ENCODE measurements at regions not wholly inside any gene's neighbourhood (a gene's known extent, or its start where the extent isn't known, plus 50 kb on each side); places are given as distances from the start of the nearest gene placed in this dataset.

- no peak overlapping the region for H3K4me2 ChIP-seq (ENCODE audit: low read length, poor library complexity, severe bottlenecking)
- H3K27me3 ChIP-seq (ENCODE audit: control insufficient read depth in 1 of 2, insufficient read depth in 1 of 2, low read length in 2 of 2): no peaks in the 10 kb centered on the region
- no peak overlapping the region for H2BK120ac ChIP-seq (ENCODE audit: low read depth, low read length)
- no peaks in the 10 kb centered on the region for H3K36me3 ChIP-seq (ENCODE audit: control insufficient read depth in 1 of 2, insufficient read depth in 2 of 2, low read depth in 1 of 2, low read length in 2 of 2)
- no peak overlapping the region for H2AFZ ChIP-seq (ENCODE audit: low read depth, low read length)
- H2BK12ac ChIP-seq (ENCODE audit: low read length in 2 of 2): no peak overlapping the region
- no peak overlapping the region for H3K18ac ChIP-seq (ENCODE audit: low read depth in 1 of 2, low read length in 2 of 2)
- no peak overlapping the region for H4K91ac ChIP-seq (ENCODE audit: low read length)
- no peak for DNase-seq
- H4K8ac ChIP-seq (ENCODE audit: low read length): no peak overlapping the region
- H3K79me1 ChIP-seq (replicated peaks; ENCODE audit: low read length, poor library complexity, severe bottlenecking): no peaks in the 10 kb centered on the region
- no peak overlapping the region for H2BK5ac ChIP-seq (ENCODE audit: low read depth, low read length, poor library complexity, severe bottlenecking)
- H3K14ac ChIP-seq (ENCODE audit: low read length in 2 of 2): no peak overlapping the region
- 44% methylated on average over 1 of the region's 1 CpG for WGBS
- no peak overlapping the region for H2BK15ac ChIP-seq (ENCODE audit: low read depth, poor library complexity, severe bottlenecking)
- H3K4ac ChIP-seq (ENCODE audit: low read depth in 1 of 2, low read length in 2 of 2): no peak overlapping the region
- H3K27ac ChIP-seq (ENCODE audit: low read length, poor library complexity, severe bottlenecking): no peak overlapping the region
- H3K9ac ChIP-seq (ENCODE audit: low read length): no peak overlapping the region
- H3K4me1 ChIP-seq (ENCODE audit: control insufficient read depth, insufficient read depth, low read depth, low read length): no peaks in the 10 kb centered on the region
- no peak overlapping the region for H3K4me3 ChIP-seq (ENCODE audit: insufficient read depth in 1 of 2, low read depth in 1 of 2, low read length in 2 of 2)
- H3K9me3 ChIP-seq (ENCODE audit: control insufficient read depth, low read length): peaks cover 4% of the 10 kb centered on the region
- no peak overlapping the region for H3K23ac ChIP-seq (ENCODE audit: low read length in 2 of 2)
- no peak overlapping the region for H2AK5ac ChIP-seq (ENCODE audit: low read length, severe bottlenecking)
Observed at GRCh38 chr18:6465281-6465680, 50.6 kb upstream of the L3MBTL4 start.

- 82% methylated on average over 1 of the region's 1 CpG for WGBS
- H3K4me3 ChIP-seq (ENCODE audit: insufficient read depth in 1 of 2, low read depth in 1 of 2, low read length in 2 of 2): no peak overlapping the region
- no peak overlapping the region for H3K4ac ChIP-seq (ENCODE audit: low read depth in 1 of 2, low read length in 2 of 2)
- H2BK5ac ChIP-seq (ENCODE audit: low read depth, low read length, poor library complexity, severe bottlenecking): no peak overlapping the region
- H4K91ac ChIP-seq (ENCODE audit: low read length): no peak overlapping the region
- no peaks in the 10 kb centered on the region for H3K36me3 ChIP-seq (ENCODE audit: control insufficient read depth in 1 of 2, insufficient read depth in 2 of 2, low read depth in 1 of 2, low read length in 2 of 2)
- peaks cover 0 to 39% of the 10 kb centered on the region in 2 experiments for H3K27me3 ChIP-seq (ENCODE audit: control insufficient read depth in 1 of 2, insufficient read depth in 1 of 2, low read length in 2 of 2)
- H3K4me2 ChIP-seq (ENCODE audit: low read length, poor library complexity, severe bottlenecking): no peak overlapping the region
- H2BK12ac ChIP-seq (ENCODE audit: low read length in 2 of 2): no peak overlapping the region
- no peak overlapping the region for H3K23ac ChIP-seq (ENCODE audit: low read length in 2 of 2)
- no peak overlapping the region for H3K14ac ChIP-seq (ENCODE audit: low read length in 2 of 2)
- no peaks in the 10 kb centered on the region for H3K4me1 ChIP-seq (ENCODE audit: control insufficient read depth, insufficient read depth, low read depth, low read length)
- H3K9ac ChIP-seq (ENCODE audit: low read length): no peak overlapping the region
- no peak overlapping the region for H2BK120ac ChIP-seq (ENCODE audit: low read depth, low read length)
- H2BK15ac ChIP-seq (ENCODE audit: low read depth, poor library complexity, severe bottlenecking): no peak overlapping the region
- H3K18ac ChIP-seq (ENCODE audit: low read depth in 1 of 2, low read length in 2 of 2): no peak overlapping the region
- DNase-seq: no peak
- no peak overlapping the region for H2AK5ac ChIP-seq (ENCODE audit: low read length, severe bottlenecking)
- no peak overlapping the region for H2AFZ ChIP-seq (ENCODE audit: low read depth, low read length)
- no peaks in the 10 kb centered on the region for H3K79me1 ChIP-seq (replicated peaks; ENCODE audit: low read length, poor library complexity, severe bottlenecking)
- peaks cover 6% of the 10 kb centered on the region for H3K9me3 ChIP-seq (ENCODE audit: control insufficient read depth, low read length)
- no peak overlapping the region for H4K8ac ChIP-seq (ENCODE audit: low read length)
- H3K27ac ChIP-seq (ENCODE audit: low read length, poor library complexity, severe bottlenecking): no peak overlapping the region
Observed at GRCh38 chr18:6476190-6476589, 61.5 kb upstream of the L3MBTL4 start.

GRCh38 chr18:6476880-6477279 is 62.2 kb upstream of the L3MBTL4 start:
- 86% methylated on average over 2 of the region's 2 CpGs for WGBS
- no peaks in the 10 kb centered on the region for H3K4me1 ChIP-seq (ENCODE audit: control insufficient read depth, insufficient read depth, low read depth, low read length)

GRCh38 chr18:6478121-6478520 is 63.4 kb upstream of the L3MBTL4 start:
- DNase-seq: no peak

More at GRCh38 chr18:6476880-6477279, 62.2 kb upstream of the L3MBTL4 start:
- Histone ChIP-seq H2AFZ (ENCODE audit: low read depth, low read length) (no peak overlapping the region), H3K4me3 (ENCODE audit: insufficient read depth in 1 of 2, low read depth in 1 of 2, low read length in 2 of 2) (no peak overlapping the region), H4K91ac (ENCODE audit: low read length) (no peak overlapping the region), H3K27ac (ENCODE audit: low read length, poor library complexity, severe bottlenecking) (no peak overlapping the region), H3K4me2 (ENCODE audit: low read length, poor library complexity, severe bottlenecking) (no peak overlapping the region), H3K36me3 (ENCODE audit: control insufficient read depth in 1 of 2, insufficient read depth in 2 of 2, low read depth in 1 of 2, low read length in 2 of 2) (no peaks in the 10 kb centered on the region), H2BK15ac (ENCODE audit: low read depth, poor library complexity, severe bottlenecking) (no peak overlapping the region), H3K18ac (ENCODE audit: low read depth in 1 of 2, low read length in 2 of 2) (no peak overlapping the region), H3K14ac (ENCODE audit: low read length in 2 of 2) (no peak overlapping the region), H3K23ac (ENCODE audit: low read length in 2 of 2) (no peak overlapping the region), H3K27me3 (ENCODE audit: control insufficient read depth in 1 of 2, insufficient read depth in 1 of 2, low read length in 2 of 2) (peaks cover 0 to 39% of the 10 kb centered on the region in 2 experiments), H2AK5ac (ENCODE audit: low read length, severe bottlenecking) (no peak overlapping the region), H2BK5ac (ENCODE audit: low read depth, low read length, poor library complexity, severe bottlenecking) (no peak overlapping the region), H2BK120ac (ENCODE audit: low read depth, low read length) (no peak overlapping the region), H3K9me3 (ENCODE audit: control insufficient read depth, low read length) (no peaks in the 10 kb centered on the region), H3K4ac (ENCODE audit: low read depth in 1 of 2, low read length in 2 of 2) (no peak overlapping the region), H2BK12ac (ENCODE audit: low read length in 2 of 2) (no peak overlapping the region), H3K79me1 (replicated peaks; ENCODE audit: low read length, poor library complexity, severe bottlenecking) (no peaks in the 10 kb centered on the region), H4K8ac (ENCODE audit: low read length) (no peak overlapping the region), H3K9ac (ENCODE audit: low read length) (no peak overlapping the region)
- no peak for DNase-seq

More at GRCh38 chr18:6478121-6478520, 63.4 kb upstream of the L3MBTL4 start:
- Histone ChIP-seq H3K23ac (ENCODE audit: low read length in 2 of 2) (no peak overlapping the region), H4K91ac (ENCODE audit: low read length) (no peak overlapping the region), H2BK15ac (ENCODE audit: low read depth, poor library complexity, severe bottlenecking) (no peak overlapping the region), H3K18ac (ENCODE audit: low read depth in 1 of 2, low read length in 2 of 2) (no peak overlapping the region), H3K9me3 (ENCODE audit: control insufficient read depth, low read length) (no peaks in the 10 kb centered on the region), H3K4me1 (ENCODE audit: control insufficient read depth, insufficient read depth, low read depth, low read length) (peaks cover 3% of the 10 kb centered on the region), H3K27ac (ENCODE audit: low read length, poor library complexity, severe bottlenecking) (no peak overlapping the region), H3K4ac (ENCODE audit: low read depth in 1 of 2, low read length in 2 of 2) (no peak overlapping the region), H2AFZ (ENCODE audit: low read depth, low read length) (no peak overlapping the region), H2BK120ac (ENCODE audit: low read depth, low read length) (no peak overlapping the region), H4K8ac (ENCODE audit: low read length) (no peak overlapping the region), H3K4me3 (ENCODE audit: insufficient read depth in 1 of 2, low read depth in 1 of 2, low read length in 2 of 2) (no peak overlapping the region), H3K27me3 (ENCODE audit: control insufficient read depth in 1 of 2, insufficient read depth in 1 of 2, low read length in 2 of 2) (peaks cover 0 to 39% of the 10 kb centered on the region in 2 experiments), H2AK5ac (ENCODE audit: low read length, severe bottlenecking) (no peak overlapping the region), H3K14ac (ENCODE audit: low read length in 2 of 2) (no peak overlapping the region), H3K9ac (ENCODE audit: low read length) (no peak overlapping the region), H3K4me2 (ENCODE audit: low read length, poor library complexity, severe bottlenecking) (no peak overlapping the region), H3K79me1 (replicated peaks; ENCODE audit: low read length, poor library complexity, severe bottlenecking) (no peaks in the 10 kb centered on the region), H2BK5ac (ENCODE audit: low read depth, low read length, poor library complexity, severe bottlenecking) (no peak overlapping the region), H3K36me3 (ENCODE audit: control insufficient read depth in 1 of 2, insufficient read depth in 2 of 2, low read depth in 1 of 2, low read length in 2 of 2) (no peaks in the 10 kb centered on the region), H2BK12ac (ENCODE audit: low read length in 2 of 2) (no peak overlapping the region)
- 80% methylated on average over 6 of the region's 6 CpGs for WGBS

Measured in mesenchymal stem cell (in vitro differentiated cells and primary cell).